ENCODE measurements at regions not wholly inside any gene's neighbourhood (a gene's known extent, or its start where the extent isn't known, plus 50 kb on each side); places are given as distances from the start of the nearest gene placed in this dataset.

- no peak overlapping the region for H3K27ac ChIP-seq (ENCODE audit: low read depth, low read length)
- no peaks in the 10 kb centered on the region for H3K9me3 ChIP-seq (ENCODE audit: control insufficient read depth, insufficient read depth, low read length)
- ChIA-PET POLR2A (no interaction called here), CTCF (interaction anchor here (0.7 kb wide), 1 partner anchor 268 kb away, joined by 3 read pairs; no protein-coding TSS in a partner anchor)
- no peaks in the 10 kb centered on the region for H3K27me3 ChIP-seq (ENCODE audit: control insufficient read depth, insufficient read depth, low read length)
- TF ChIP-seq CTCF (IDR thresholded peaks at IDR 0.05; ENCODE audit: low read depth, low read length) = no peak
- DNase-seq (ENCODE audit: low read depth, low spot score) = no peak
- no peak overlapping the region for H3K4me3 ChIP-seq (ENCODE audit: low read depth, low read length)
Observed at GRCh38 chr5:89893546-89893945, 516.0 kb downstream of the CETN3 start.

DNA sequence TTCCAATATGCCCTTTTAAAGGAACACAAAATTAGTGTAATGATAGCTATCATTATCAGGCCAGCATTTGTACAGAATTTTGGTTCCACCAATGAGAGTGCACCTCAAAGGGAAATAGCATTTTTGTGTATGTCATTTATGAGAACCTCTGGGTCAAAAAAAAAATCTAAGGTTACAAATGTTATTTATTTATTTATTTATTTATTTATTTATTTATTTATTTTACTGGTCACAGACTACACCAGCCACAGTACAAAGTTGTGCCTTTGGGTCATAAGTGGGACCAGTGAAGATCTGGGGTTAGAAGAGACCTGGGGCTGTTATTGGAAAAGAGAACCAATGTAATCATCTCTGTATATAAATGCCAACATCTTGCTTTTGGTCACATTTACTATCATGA, 523.9 kb downstream of the CETN3 start:
- POLR2A ChIA-PET = no interaction called here
- no peak for DNase-seq (ENCODE audit: low read depth, low spot score)
- Histone ChIP-seq H3K9me3 (ENCODE audit: control insufficient read depth, insufficient read depth, low read length) (no peaks in the 10 kb centered on the region), H3K4me3 (ENCODE audit: low read depth, low read length) (no peak overlapping the region), H3K27me3 (ENCODE audit: control insufficient read depth, insufficient read depth, low read length) (no peaks in the 10 kb centered on the region), H3K27ac (ENCODE audit: low read depth, low read length) (no peak overlapping the region)
- CTCF ChIA-PET = no interaction called here
- no peak for TF ChIP-seq CTCF (IDR thresholded peaks at IDR 0.05; ENCODE audit: low read depth, low read length)

GRCh38 chr5:89883967-89884366, 525.6 kb downstream of the CETN3 start:
- TF ChIP-seq CTCF (IDR thresholded peaks at IDR 0.05; ENCODE audit: low read depth, low read length) = no peak
- ChIA-PET CTCF (no interaction called here), POLR2A (no interaction called here)
- no peaks in the 10 kb centered on the region for H3K9me3 ChIP-seq (ENCODE audit: control insufficient read depth, insufficient read depth, low read length)
- no peak overlapping the region for H3K27ac ChIP-seq (ENCODE audit: low read depth, low read length)
- H3K4me3 ChIP-seq (ENCODE audit: low read depth, low read length) = no peak overlapping the region
- DNase-seq (ENCODE audit: low read depth, low spot score) = no peak
- no peaks in the 10 kb centered on the region for H3K27me3 ChIP-seq (ENCODE audit: control insufficient read depth, insufficient read depth, low read length)

DNA sequence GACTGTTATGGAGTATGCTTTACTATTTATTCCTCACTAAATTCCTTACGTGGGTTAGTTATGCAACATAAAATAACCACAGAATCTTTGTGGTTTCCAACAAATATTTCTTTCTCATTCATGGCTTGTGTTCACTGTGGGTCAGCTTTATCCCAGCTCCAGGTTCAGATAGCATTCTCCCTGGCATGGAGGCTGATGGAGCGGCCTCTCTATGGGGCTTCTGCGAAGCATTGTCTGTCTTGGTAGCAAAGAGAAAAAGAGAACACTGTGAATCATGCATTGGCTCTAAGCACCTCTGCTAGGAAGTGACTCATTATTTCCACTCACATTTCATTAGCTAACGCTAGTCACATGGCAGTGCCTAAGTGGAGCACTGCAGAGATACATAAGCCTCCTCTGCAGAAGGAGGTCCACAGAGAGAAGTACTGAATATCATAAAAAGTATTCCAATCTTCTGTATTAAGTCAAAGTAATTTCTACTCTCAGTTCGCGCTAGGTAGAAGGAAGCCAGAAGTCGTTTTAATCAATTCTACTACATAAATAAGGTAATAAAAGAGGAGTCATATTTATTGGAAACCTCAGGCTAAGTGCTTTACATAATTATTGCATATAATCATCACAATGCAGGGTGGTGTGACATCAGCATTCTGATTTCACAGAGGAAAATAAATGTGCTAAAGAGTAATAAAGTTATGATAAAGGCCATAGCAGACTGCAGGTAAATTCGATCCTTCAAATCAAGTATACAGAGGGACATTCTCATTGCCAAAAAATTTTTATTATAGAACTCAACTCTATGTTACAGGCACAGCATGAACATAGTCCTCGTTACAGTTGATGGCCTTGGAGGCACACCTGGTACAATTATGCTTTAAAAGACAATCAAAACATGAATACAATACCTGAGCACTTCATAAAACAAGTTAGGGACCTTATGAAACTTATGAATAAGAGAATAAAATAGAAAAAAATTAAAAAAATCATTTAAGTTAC, 531.1 kb downstream of the CETN3 start:
- H3K27me3 ChIP-seq (ENCODE audit: control insufficient read depth, insufficient read depth, low read length) = no peaks in the 10 kb centered on the region
- CTCF ChIA-PET = interaction anchor here (0.5 kb wide), 1 partner anchor 989 kb away, joined by 3 read pairs; no protein-coding TSS in a partner anchor
- POLR2A ChIA-PET = no interaction called here
- H3K4me3 ChIP-seq (ENCODE audit: low read depth, low read length) = no peak overlapping the region
- DNase-seq (ENCODE audit: low read depth, low spot score) = peak; percentile 20
- no peak overlapping the region for H3K27ac ChIP-seq (ENCODE audit: low read depth, low read length)
- no peaks in the 10 kb centered on the region for H3K9me3 ChIP-seq (ENCODE audit: control insufficient read depth, insufficient read depth, low read length)
- no peak for TF ChIP-seq CTCF (IDR thresholded peaks at IDR 0.05; ENCODE audit: low read depth, low read length)

DNA sequence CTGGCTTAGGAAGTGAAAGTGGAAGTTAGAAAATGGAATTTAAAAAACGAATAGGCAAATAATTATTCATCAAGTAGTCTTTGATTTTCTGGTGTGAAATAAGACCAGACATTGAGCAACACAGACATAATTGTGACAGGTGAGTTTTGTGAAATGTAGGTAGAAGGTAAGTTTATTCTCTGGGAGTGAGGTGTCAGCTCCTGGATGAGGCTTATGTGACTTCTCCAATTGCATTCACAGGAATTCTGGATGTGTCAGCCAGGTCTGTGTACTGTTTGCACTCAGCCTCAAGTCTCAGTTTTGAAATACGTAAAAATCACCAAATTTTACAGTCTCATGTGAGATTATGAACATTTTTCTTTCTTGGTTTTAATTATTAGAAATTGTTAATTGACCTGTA, 537.6 kb downstream of the CETN3 start:
- ChIA-PET CTCF (no interaction called here), POLR2A (no interaction called here)

More for the DNA sequence above, 537.6 kb downstream of the CETN3 start:
- TF ChIP-seq CTCF (IDR thresholded peaks at IDR 0.05; ENCODE audit: low read depth, low read length) = no peak
- no peaks in the 10 kb centered on the region for H3K27me3 ChIP-seq (ENCODE audit: control insufficient read depth, insufficient read depth, low read length)
- no peaks in the 10 kb centered on the region for H3K9me3 ChIP-seq (ENCODE audit: control insufficient read depth, insufficient read depth, low read length)
- no peak overlapping the region for H3K4me3 ChIP-seq (ENCODE audit: low read depth, low read length)
- no peak overlapping the region for H3K27ac ChIP-seq (ENCODE audit: low read depth, low read length)
- DNase-seq (ENCODE audit: low read depth, low spot score) = no peak

All from AG04450 (cell line).